PFSK-1 (cell line): ENCODE measurements at regions not wholly inside any gene's neighbourhood (a gene's known extent, or its start where the extent isn't known, plus 50 kb on each side); places are given as distances from the start of the nearest gene placed in this dataset.

Source experiments
- POLR2AphosphoS5 ChIP-seq: IDR thresholded peaks from 2 replicates; pipeline ENCODE4 v1.6.1; 2012; ENCODE audit warnings: low read depth, mild to moderate bottlenecking, control low read depth, low read length, moderate library complexity
- TAF1 ChIP-seq: IDR thresholded peaks from 2 replicates; pipeline ENCODE4 v1.6.1; 2012; ENCODE audit warnings: low read length, control low read depth, borderline replicate concordance; ENCODE audit not compliant: insufficient read depth
- TF ChIP-seq, protein P1 (sequence below), 2 experiments: IDR thresholded peaks; 2 replicates each; pipeline versions ENCODE4 v1.6.1 to v1.8.0; 2011 to 2012; ENCODE audit warnings: low read depth in 2 of 2, low read length in 2 of 2, control low read depth in 1 of 2, inconsistent platforms in 1 of 2, mild to moderate bottlenecking in 1 of 2, moderate library complexity in 1 of 2; ENCODE audit not compliant: insufficient read depth in 1 of 2

GRCh38 chr2:223383315-223383714, 218.8 kb downstream of the SCG2 start:
- TF ChIP-seq POLR2AphosphoS5, result no peak
- TF ChIP-seq TAF1, result no peak
- TF ChIP-seq, protein P1, sequence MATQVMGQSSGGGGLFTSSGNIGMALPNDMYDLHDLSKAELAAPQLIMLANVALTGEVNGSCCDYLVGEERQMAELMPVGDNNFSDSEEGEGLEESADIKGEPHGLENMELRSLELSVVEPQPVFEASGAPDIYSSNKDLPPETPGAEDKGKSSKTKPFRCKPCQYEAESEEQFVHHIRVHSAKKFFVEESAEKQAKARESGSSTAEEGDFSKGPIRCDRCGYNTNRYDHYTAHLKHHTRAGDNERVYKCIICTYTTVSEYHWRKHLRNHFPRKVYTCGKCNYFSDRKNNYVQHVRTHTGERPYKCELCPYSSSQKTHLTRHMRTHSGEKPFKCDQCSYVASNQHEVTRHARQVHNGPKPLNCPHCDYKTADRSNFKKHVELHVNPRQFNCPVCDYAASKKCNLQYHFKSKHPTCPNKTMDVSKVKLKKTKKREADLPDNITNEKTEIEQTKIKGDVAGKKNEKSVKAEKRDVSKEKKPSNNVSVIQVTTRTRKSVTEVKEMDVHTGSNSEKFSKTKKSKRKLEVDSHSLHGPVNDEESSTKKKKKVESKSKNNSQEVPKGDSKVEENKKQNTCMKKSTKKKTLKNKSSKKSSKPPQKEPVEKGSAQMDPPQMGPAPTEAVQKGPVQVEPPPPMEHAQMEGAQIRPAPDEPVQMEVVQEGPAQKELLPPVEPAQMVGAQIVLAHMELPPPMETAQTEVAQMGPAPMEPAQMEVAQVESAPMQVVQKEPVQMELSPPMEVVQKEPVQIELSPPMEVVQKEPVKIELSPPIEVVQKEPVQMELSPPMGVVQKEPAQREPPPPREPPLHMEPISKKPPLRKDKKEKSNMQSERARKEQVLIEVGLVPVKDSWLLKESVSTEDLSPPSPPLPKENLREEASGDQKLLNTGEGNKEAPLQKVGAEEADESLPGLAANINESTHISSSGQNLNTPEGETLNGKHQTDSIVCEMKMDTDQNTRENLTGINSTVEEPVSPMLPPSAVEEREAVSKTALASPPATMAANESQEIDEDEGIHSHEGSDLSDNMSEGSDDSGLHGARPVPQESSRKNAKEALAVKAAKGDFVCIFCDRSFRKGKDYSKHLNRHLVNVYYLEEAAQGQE (IDR thresholded peaks at IDR 0.05; ENCODE audit: insufficient read depth in 1 of 2, low read depth in 2 of 2, low read length in 2 of 2), result no peak
